ENCODE measurements at regions not wholly inside any gene's neighbourhood (a gene's known extent, or its start where the extent isn't known, plus 50 kb on each side); places are given as distances from the start of the nearest gene placed in this dataset.

- DNase-seq: no peak
Observed at GRCh38 chr13:44266772-44267171, 106.9 kb upstream of the SERP2 start.

- no peak for DNase-seq
Observed at GRCh38 chr13:44267203-44267602, 106.4 kb upstream of the SERP2 start.

- DNase-seq: no peak
Observed at GRCh38 chr13:44267980-44268379, 105.6 kb upstream of the SERP2 start.

- DNase-seq: no peak
Observed at GRCh38 chr13:44268980-44269379, 104.6 kb upstream of the SERP2 start.

GRCh38 chr13:44270150-44270549, 103.5 kb upstream of the SERP2 start:
- no peak for DNase-seq

GRCh38 chr13:44271031-44271455, 102.6 kb upstream of the SERP2 start:
- no peak for DNase-seq

GRCh38 chr13:44271473-44271872, 102.2 kb upstream of the SERP2 start:
- DNase-seq: no peak

- no peak for DNase-seq
Observed at GRCh38 chr13:44271915-44272341, 101.7 kb upstream of the SERP2 start.

GRCh38 chr13:44272692-44273091, 100.9 kb upstream of the SERP2 start:
- no peak for DNase-seq

GRCh38 chr13:44273216-44273615, 100.4 kb upstream of the SERP2 start:
- DNase-seq: no peak

- DNase-seq: peak; percentile 57 to 87
Observed at GRCh38 chr13:44273991-44274770, 99.4 kb upstream of the SERP2 start.

- DNase-seq: peak; percentile 26 to 46
Observed at GRCh38 chr13:44274771-44275205, 98.8 kb upstream of the SERP2 start.

- no peak for DNase-seq
Observed at GRCh38 chr13:44275381-44275780, 98.2 kb upstream of the SERP2 start.

GRCh38 chr13:44276061-44276460, 97.6 kb upstream of the SERP2 start:
- DNase-seq: peak in 1 of 2 donors; percentile 68

GRCh38 chr13:44277459-44277858, 96.2 kb upstream of the SERP2 start:
- DNase-seq: no peak

- no peak for DNase-seq
Observed at GRCh38 chr13:44278166-44278565, 95.5 kb upstream of the SERP2 start.

GRCh38 chr13:44280456-44280855, 93.2 kb upstream of the SERP2 start:
- DNase-seq: no peak

GRCh38 chr13:44281252-44282000, 92.2 kb upstream of the SERP2 start:
- no peak for DNase-seq

GRCh38 chr13:44283600-44283999, 90.0 kb upstream of the SERP2 start:
- DNase-seq: no peak

- no peak for DNase-seq
Observed at GRCh38 chr13:44287958-44288357, 85.7 kb upstream of the SERP2 start.

GRCh38 chr13:44292545-44292944, 81.1 kb upstream of the SERP2 start:
- DNase-seq: no peak

GRCh38 chr13:44293374-44293773, 80.2 kb upstream of the SERP2 start:
- DNase-seq: no peak

GRCh38 chr13:44293908-44294735, 79.5 kb upstream of the SERP2 start:
- no peak for DNase-seq

Data from CD4-positive, alpha-beta T cell treated with Interleukin-4 for 1 hour (primary cell).